OCI-LY1 (cell line): ENCODE measurements at regions not wholly inside any gene's neighbourhood (a gene's known extent, or its start where the extent isn't known, plus 50 kb on each side); places are given as distances from the start of the nearest gene placed in this dataset.

Experiments used
- H2AFZ ChIP-seq: fragments of 200-600 bp; sonication (generic), shearing (Covaris generic); 2 replicates; pipeline ENCODE4 v1.6.0; 2014; ENCODE audit warnings: antibody characterized with exemption, mild to moderate bottlenecking, low read length
- H3F3A ChIP-seq: fragments of 200-600 bp; sonication (generic), shearing (Covaris generic); 2 replicates; pipeline ENCODE4 v1.6.0; 2014; ENCODE audit warnings: mild to moderate bottlenecking, antibody characterized with exemption, low read length, moderate library complexity; ENCODE audit not compliant: insufficient read depth
- H3K27ac ChIP-seq: fragments of 200-600 bp; sonication (generic); 2 replicates; pipeline ENCODE4 v1.5.1; 2014; ENCODE audit warnings: low read length, mixed run types, mild to moderate bottlenecking, low read depth; ENCODE audit not compliant: poor library complexity, severe bottlenecking
- H3K27me3 ChIP-seq: fragments of 200-600 bp; sonication (generic); 2 replicates; pipeline ENCODE4 v1.6.0; 2014; ENCODE audit warnings: antibody characterized with exemption, mild to moderate bottlenecking, low read length, moderate library complexity; ENCODE audit not compliant: insufficient read depth
- H3K36me3 ChIP-seq: fragments of 200-600 bp; sonication (generic); 2 replicates; pipeline ENCODE4 v1.6.1; 2014; ENCODE audit warnings: mild to moderate bottlenecking, antibody characterized with exemption, low read length, moderate library complexity, mixed read lengths; ENCODE audit not compliant: insufficient read depth
- H3K4me1 ChIP-seq: fragments of 200-600 bp; sonication (generic); 2 replicates; pipeline ENCODE4 v1.5.1; 2014; ENCODE audit warnings: mild to moderate bottlenecking, low read length, moderate library complexity; ENCODE audit not compliant: insufficient read depth, severe bottlenecking
- H3K4me2 ChIP-seq: fragments of 200-600 bp; sonication (generic), shearing (Covaris generic); 2 replicates; pipeline ENCODE4 v1.6.1; 2014; ENCODE audit warnings: low read length
- H3K4me3 ChIP-seq: fragments of 200-600 bp; sonication (generic); 2 replicates; pipeline ENCODE4 v1.5.1; 2014; ENCODE audit warnings: low read length, low read depth, mild to moderate bottlenecking, mixed read lengths; ENCODE audit not compliant: poor library complexity, severe bottlenecking
- H3K79me2 ChIP-seq: fragments of 200-600 bp; shearing (Covaris generic); 2 replicates; pipeline ENCODE4 v1.6.1; 2016; ENCODE audit warnings: mixed run types, low read length, mixed read lengths; ENCODE audit not compliant: insufficient read depth
- H3K9ac ChIP-seq: fragments of 200-600 bp; sonication (generic), shearing (Covaris generic); 2 replicates; pipeline ENCODE4 v1.6.1; 2014; ENCODE audit warnings: mild to moderate bottlenecking, low read length, mixed read lengths
- H3K9me2 ChIP-seq: fragments of 200-600 bp; sonication (generic), shearing (Covaris generic); 2 replicates; pipeline ENCODE4 v1.6.1; 2014; ENCODE audit warnings: low read depth, mild to moderate bottlenecking, low read length, mixed read lengths
- H3K9me3 ChIP-seq: fragments of 200-600 bp; shearing (Covaris generic); 2 replicates; pipeline ENCODE4 v1.6.1; 2014; ENCODE audit warnings: low read length, mixed read lengths
- H4K20me1 ChIP-seq: fragments of 200-600 bp; sonication (generic), shearing (Covaris generic); 2 replicates; pipeline ENCODE4 v1.6.0; 2016; ENCODE audit warnings: mild to moderate bottlenecking, low read length; ENCODE audit not compliant: insufficient read depth
- EZH2 ChIP-seq: fragments of 200-600 bp; sonication (generic), shearing (Covaris generic); IDR thresholded peaks from 2 replicates; pipeline ENCODE4 v1.8.0; 2017; ENCODE audit warnings: borderline replicate concordance, mixed run types, mild to moderate bottlenecking, antibody characterized with exemption, low read length, moderate library complexity, mixed read lengths
- TF ChIP-seq, protein P1 (sequence below): fragments of 200-600 bp; sonication (generic), shearing (Covaris generic); IDR thresholded peaks from 2 replicates; pipeline ENCODE4 v1.5.1; 2017; ENCODE audit warnings: mild to moderate bottlenecking, antibody characterized with exemption, low read length, moderate library complexity, mixed read lengths

DNA sequence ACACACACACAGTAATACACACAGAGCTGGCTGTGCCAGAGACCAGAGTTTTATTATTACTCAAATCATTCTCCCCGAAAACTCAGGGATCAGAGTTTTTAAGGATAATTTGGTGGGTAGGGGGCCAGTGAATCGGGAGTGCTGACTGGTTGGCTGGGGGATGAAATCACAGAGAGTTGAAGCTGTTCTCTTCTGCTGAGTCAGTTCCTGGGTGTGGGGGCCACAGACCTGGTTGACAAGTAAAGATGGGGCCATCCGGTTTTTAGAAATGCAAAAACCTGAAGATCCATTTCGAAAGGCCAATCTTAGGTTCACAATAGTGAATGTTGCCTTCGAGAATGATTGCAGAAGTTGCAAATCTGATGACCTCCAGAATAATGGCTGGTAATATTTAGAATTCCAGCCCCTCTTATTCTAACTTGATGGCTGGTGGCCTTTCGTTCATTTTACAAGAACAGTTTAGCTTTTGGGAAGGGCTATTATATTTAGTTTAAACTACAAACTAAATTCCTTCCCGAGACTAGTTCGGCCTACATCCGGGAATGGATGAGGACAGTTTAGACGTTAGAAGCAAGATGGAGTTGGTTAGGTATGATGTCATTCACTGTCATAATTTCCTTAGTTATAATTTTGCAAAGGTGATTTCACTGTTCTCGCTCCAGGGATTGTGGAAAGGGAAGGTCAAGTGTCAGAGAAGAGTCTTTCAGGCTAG lies 123.2 kb downstream of the KCNJ18 start:
- H4K20me1 ChIP-seq: no peaks in the 10 kb centered on the region; the same call in 1 of the 2 replicates
- TF ChIP-seq, protein P1, sequence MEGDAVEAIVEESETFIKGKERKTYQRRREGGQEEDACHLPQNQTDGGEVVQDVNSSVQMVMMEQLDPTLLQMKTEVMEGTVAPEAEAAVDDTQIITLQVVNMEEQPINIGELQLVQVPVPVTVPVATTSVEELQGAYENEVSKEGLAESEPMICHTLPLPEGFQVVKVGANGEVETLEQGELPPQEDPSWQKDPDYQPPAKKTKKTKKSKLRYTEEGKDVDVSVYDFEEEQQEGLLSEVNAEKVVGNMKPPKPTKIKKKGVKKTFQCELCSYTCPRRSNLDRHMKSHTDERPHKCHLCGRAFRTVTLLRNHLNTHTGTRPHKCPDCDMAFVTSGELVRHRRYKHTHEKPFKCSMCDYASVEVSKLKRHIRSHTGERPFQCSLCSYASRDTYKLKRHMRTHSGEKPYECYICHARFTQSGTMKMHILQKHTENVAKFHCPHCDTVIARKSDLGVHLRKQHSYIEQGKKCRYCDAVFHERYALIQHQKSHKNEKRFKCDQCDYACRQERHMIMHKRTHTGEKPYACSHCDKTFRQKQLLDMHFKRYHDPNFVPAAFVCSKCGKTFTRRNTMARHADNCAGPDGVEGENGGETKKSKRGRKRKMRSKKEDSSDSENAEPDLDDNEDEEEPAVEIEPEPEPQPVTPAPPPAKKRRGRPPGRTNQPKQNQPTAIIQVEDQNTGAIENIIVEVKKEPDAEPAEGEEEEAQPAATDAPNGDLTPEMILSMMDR: no peak
- no peak for TF ChIP-seq EZH2
- H2AFZ ChIP-seq: no peak overlapping the region
- no peak overlapping the region for H3K4me2 ChIP-seq
- H3K9me3 ChIP-seq: no peaks in the 10 kb centered on the region
- H3K79me2 ChIP-seq: no peaks in the 10 kb centered on the region
- H3K4me1 ChIP-seq: no peaks in the 10 kb centered on the region
- H3K9ac ChIP-seq: no peak overlapping the region
- no peaks in the 10 kb centered on the region for H3F3A ChIP-seq
- H3K36me3 ChIP-seq: no peaks in the 10 kb centered on the region
- H3K9me2 ChIP-seq: no peaks in the 10 kb centered on the region
- H3K27me3 ChIP-seq: no peaks in the 10 kb centered on the region
- H3K27ac ChIP-seq: no peak overlapping the region
- H3K4me3 ChIP-seq: no peak overlapping the region

DNA sequence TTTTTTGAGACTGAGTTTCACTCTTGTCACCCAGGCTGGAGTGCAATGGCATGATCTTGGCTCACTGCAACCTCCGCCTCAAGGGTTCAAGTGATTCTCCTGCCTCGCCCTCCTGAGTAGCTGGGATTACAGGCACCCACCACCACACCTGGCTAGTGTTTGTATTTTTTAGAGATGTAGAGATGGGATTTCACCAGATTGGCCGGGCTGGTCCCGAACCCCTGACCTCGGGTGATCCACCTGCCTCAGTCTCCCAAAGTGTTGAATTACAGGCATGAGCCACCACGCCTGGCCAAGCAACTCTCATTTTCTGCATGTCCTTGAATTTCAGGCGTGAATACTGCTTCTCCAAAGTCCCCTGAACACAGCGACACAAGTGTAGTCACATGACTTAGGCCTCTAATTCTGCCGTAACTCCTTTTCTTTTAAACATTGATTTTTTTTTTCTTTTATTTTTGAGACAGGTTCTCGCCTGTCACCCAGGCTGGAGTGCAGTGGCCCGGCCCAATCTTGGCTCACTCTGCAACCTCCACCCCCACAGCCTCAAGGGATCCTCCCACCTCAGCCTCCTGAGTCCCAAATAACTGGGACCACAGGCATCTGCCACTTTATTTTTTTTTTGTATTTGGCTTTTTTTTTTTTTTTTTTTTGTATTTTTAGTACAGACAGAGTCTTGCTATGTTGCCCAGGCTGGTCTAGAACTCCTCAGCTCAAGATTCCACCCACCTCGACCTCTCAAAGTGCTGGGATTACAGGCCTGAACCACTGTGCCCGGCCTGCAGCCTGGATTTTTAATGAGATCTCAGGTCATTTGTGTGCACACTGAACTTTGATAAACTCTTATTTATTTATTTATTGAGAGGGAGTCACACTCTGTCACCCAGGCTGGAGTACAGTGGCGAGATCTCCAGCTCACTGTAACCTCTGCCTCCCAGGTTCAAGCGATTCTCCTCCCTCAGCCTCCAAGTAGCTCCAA lies 124.6 kb downstream of the KCNJ18 start:
- H3K9me3 ChIP-seq: no peaks in the 10 kb centered on the region

DNA sequence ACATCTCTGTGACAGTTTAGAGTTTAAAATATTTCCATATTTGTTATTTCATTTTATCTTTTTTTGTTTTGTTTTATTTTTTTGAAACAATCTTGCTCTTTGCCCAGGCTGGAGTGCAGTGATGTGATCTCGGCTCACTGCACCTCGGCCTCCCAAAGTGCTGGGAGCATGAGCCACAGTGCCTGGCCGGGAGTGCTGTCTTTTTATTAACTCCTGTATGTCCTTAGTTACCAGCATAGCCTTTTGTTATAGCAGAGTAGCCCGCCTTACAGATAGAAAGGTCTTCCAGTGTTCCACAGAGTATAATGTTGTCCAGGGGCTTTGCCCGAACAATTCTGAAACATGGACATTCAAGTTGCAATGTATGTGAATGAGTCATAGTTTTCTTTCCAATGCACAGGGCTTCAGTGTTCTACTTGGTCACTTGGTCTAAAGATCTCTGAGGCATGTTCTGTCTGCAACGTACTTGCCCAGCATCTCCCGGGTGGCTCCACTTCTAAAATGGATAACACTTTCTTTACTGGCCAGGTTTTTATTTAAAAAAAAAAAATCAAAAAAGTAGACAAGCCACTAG lies 125.6 kb downstream of the KCNJ18 start:
- Histone ChIP-seq H3K4me3 (no peak overlapping the region), H3K4me1 (no peaks in the 10 kb centered on the region), H3K9me2 (no peaks in the 10 kb centered on the region), H3K27me3 (no peaks in the 10 kb centered on the region), H3K4me2 (no peak overlapping the region), H3K9me3 (no peaks in the 10 kb centered on the region), H4K20me1 (no peaks in the 10 kb centered on the region; the same call in 1 of the 2 replicates), H3K79me2 (no peaks in the 10 kb centered on the region), H3K36me3 (no peaks in the 10 kb centered on the region), H2AFZ (no peak overlapping the region), H3K9ac (no peak overlapping the region), H3K27ac (no peak overlapping the region), H3F3A (no peaks in the 10 kb centered on the region)
- no peak for TF ChIP-seq EZH2
- TF ChIP-seq, protein P1: no peak

More for the DNA sequence above, 124.6 kb downstream of the KCNJ18 start:
- Histone ChIP-seq H3K27me3 (no peaks in the 10 kb centered on the region), H3K4me2 (no peak overlapping the region), H2AFZ (no peak overlapping the region), H3K9ac (no peak overlapping the region), H4K20me1 (no peaks in the 10 kb centered on the region; the same call in 1 of the 2 replicates), H3K4me1 (no peaks in the 10 kb centered on the region), H3K4me3 (no peak overlapping the region), H3F3A (no peaks in the 10 kb centered on the region), H3K36me3 (no peaks in the 10 kb centered on the region), H3K9me2 (no peaks in the 10 kb centered on the region), H3K79me2 (no peaks in the 10 kb centered on the region), H3K27ac (no peak overlapping the region)
- TF ChIP-seq, protein P1: no peak
- no peak for TF ChIP-seq EZH2
